ENCODE measurements at regions not wholly inside any gene's neighbourhood (a gene's known extent, or its start where the extent isn't known, plus 50 kb on each side); places are given as distances from the start of the nearest gene placed in this dataset.

- no peak for TF ChIP-seq POLR2A (IDR thresholded peaks at IDR 0.05; ENCODE audit: low read depth, low read length)
- TF ChIP-seq POLR2AphosphoS5 (IDR thresholded peaks at IDR 0.05; ENCODE audit: low read depth, low read length) = no peak
Observed at GRCh38 chrX:35696760-35697234, 101.3 kb upstream of the MAGEB16 start.
